ENCODE measurements at regions not wholly inside any gene's neighbourhood (a gene's known extent, or its start where the extent isn't known, plus 50 kb on each side); places are given as distances from the start of the nearest gene placed in this dataset.

- TF ChIP-seq EZH2phosphoT487 (IDR thresholded peaks at IDR 0.05; ENCODE audit: borderline replicate concordance) (no peak), CTCF (IDR thresholded peaks at IDR 0.05 in 2 of 3, conservative IDR thresholded peaks at IDR 0.05 in 1 of 3; ENCODE audit: borderline replicate concordance in 1 of 3, insufficient read depth in 1 of 3, low read depth in 2 of 3, low read length in 2 of 3) (no peak), POLR2A (IDR thresholded peaks at IDR 0.05; ENCODE audit: borderline replicate concordance, extremely low read depth, insufficient read depth, insufficient read length) (no peak)
Observed at GRCh38 chr15:23881291-23881690, 194.2 kb upstream of the NDN start.

All from HCT116 (cell line).